HG03175 (cell line): ENCODE measurements at regions not wholly inside any gene's neighbourhood (a gene's known extent, or its start where the extent isn't known, plus 50 kb on each side); places are given as distances from the start of the nearest gene placed in this dataset.
A peak's percentile ranks its signal among the peaks of the same experiment; 100 is the strongest.
"Not testable (repeated sequence)": the region's sequence is repeated elsewhere in the genome, so short reads cannot be mapped to it uniquely, and the experiment has no call there.

Experiments
- ATAC-seq: cut with Tn5 transposase; IDR thresholded peaks from one replicate; pipeline ENCODE4 v1.9.1; 2021; ENCODE audit warnings: mild to moderate bottlenecking, moderate library complexity; ENCODE audit not compliant: unreplicated experiment

- no peak for ATAC-seq
These were observed 619.3 kb downstream of the TRIB2 start for GRCh38 chr2:13335862-13336535.

- no peak for ATAC-seq
These were observed 634.3 kb downstream of the TRIB2 start for GRCh38 chr2:13351068-13351467.

- ATAC-seq = no peak
These were observed 636.3 kb downstream of the TRIB2 start for GRCh38 chr2:13353083-13353482.

GRCh38 chr2:13354031-13354430, 637.3 kb downstream of the TRIB2 start:
- no peak for ATAC-seq

GRCh38 chr2:13381928-13382327, 665.2 kb downstream of the TRIB2 start:
- ATAC-seq = not testable (repeated sequence)

- ATAC-seq = not testable (repeated sequence)
These were observed 672.4 kb downstream of the TRIB2 start for GRCh38 chr2:13389172-13389571.

GRCh38 chr2:13390676-13391075, 673.9 kb downstream of the TRIB2 start:
- no peak for ATAC-seq

GRCh38 chr2:13401312-13401711, 684.6 kb downstream of the TRIB2 start:
- no peak for ATAC-seq

GRCh38 chr2:13413989-13414388, 697.3 kb downstream of the TRIB2 start:
- no peak for ATAC-seq

- ATAC-seq = no peak
These were observed 698.2 kb downstream of the TRIB2 start for GRCh38 chr2:13414897-13415296.

- ATAC-seq = no peak
These were observed 717.2 kb downstream of the TRIB2 start for GRCh38 chr2:13433954-13434353.

- not testable (repeated sequence) for ATAC-seq
These were observed 727.0 kb downstream of the TRIB2 start for GRCh38 chr2:13443554-13444261.

- ATAC-seq = no peak
These were observed 745.7 kb downstream of the TRIB2 start for GRCh38 chr2:13462464-13462863.

- no peak for ATAC-seq
These were observed 749.3 kb downstream of the TRIB2 start for GRCh38 chr2:13466076-13466475.

- no peak for ATAC-seq
These were observed 757.8 kb downstream of the TRIB2 start for GRCh38 chr2:13474538-13474937.

GRCh38 chr2:13480057-13480456, 763.3 kb downstream of the TRIB2 start:
- peak; percentile 70 for ATAC-seq

GRCh38 chr2:13481201-13481600, 764.5 kb downstream of the TRIB2 start:
- no peak for ATAC-seq

GRCh38 chr2:13485256-13485655, 768.5 kb downstream of the TRIB2 start:
- no peak for ATAC-seq

- no peak for ATAC-seq
These were observed 772.2 kb downstream of the TRIB2 start for GRCh38 chr2:13488965-13489364.

- ATAC-seq = no peak
These were observed 775.5 kb downstream of the TRIB2 start for GRCh38 chr2:13492262-13492661.

- no peak for ATAC-seq
These were observed 778.3 kb downstream of the TRIB2 start for GRCh38 chr2:13495051-13495450.

- no peak for ATAC-seq
These were observed 788.1 kb downstream of the TRIB2 start for GRCh38 chr2:13504808-13505207.

GRCh38 chr2:13508671-13509070, 791.9 kb downstream of the TRIB2 start:
- no peak for ATAC-seq
